GM21786 (cell line): ENCODE measurements at regions not wholly inside any gene's neighbourhood (a gene's known extent, or its start where the extent isn't known, plus 50 kb on each side); places are given as distances from the start of the nearest gene placed in this dataset.

Experiments
- ATAC-seq: cut with Tn5 transposase; IDR thresholded peaks from one replicate; pipeline ENCODE4 v1.9.1; 2021; ENCODE audit not compliant: unreplicated experiment

- no peak for ATAC-seq
These were observed 178.4 kb upstream of the FRMD6 start for GRCh38 chr14:51473351-51473750.

GRCh38 chr14:51473808-51474565, 177.7 kb upstream of the FRMD6 start:
- ATAC-seq, result no peak

- ATAC-seq, result no peak
These were observed 176.9 kb upstream of the FRMD6 start for GRCh38 chr14:51474854-51475253.

- ATAC-seq, result no peak
These were observed 173.5 kb upstream of the FRMD6 start for GRCh38 chr14:51478175-51478621.

GRCh38 chr14:51479584-51480325, 172.0 kb upstream of the FRMD6 start:
- ATAC-seq, result peak; percentile 66

- ATAC-seq, result no peak
These were observed 170.1 kb upstream of the FRMD6 start for GRCh38 chr14:51481643-51482042.

GRCh38 chr14:51482102-51482501, 169.6 kb upstream of the FRMD6 start:
- ATAC-seq, result no peak

- no peak for ATAC-seq
These were observed 167.2 kb upstream of the FRMD6 start for GRCh38 chr14:51484485-51484884.

GRCh38 chr14:51485733-51486132, 166.0 kb upstream of the FRMD6 start:
- no peak for ATAC-seq

- ATAC-seq, result no peak
These were observed 163.9 kb upstream of the FRMD6 start for GRCh38 chr14:51487848-51488247.

- no peak for ATAC-seq
These were observed 163.0 kb upstream of the FRMD6 start for GRCh38 chr14:51488569-51489220.

GRCh38 chr14:51490205-51490604, 161.5 kb upstream of the FRMD6 start:
- no peak for ATAC-seq

- ATAC-seq, result no peak
These were observed 160.6 kb upstream of the FRMD6 start for GRCh38 chr14:51491036-51491545.

- no peak for ATAC-seq
These were observed 159.9 kb upstream of the FRMD6 start for GRCh38 chr14:51491776-51492175.

GRCh38 chr14:51495319-51495718, 156.4 kb upstream of the FRMD6 start:
- no peak for ATAC-seq

- ATAC-seq, result no peak
These were observed 153.1 kb upstream of the FRMD6 start for GRCh38 chr14:51498411-51499227.

GRCh38 chr14:51500776-51501175, 150.9 kb upstream of the FRMD6 start:
- no peak for ATAC-seq

GRCh38 chr14:51501746-51502145, 150.0 kb upstream of the FRMD6 start:
- no peak for ATAC-seq

GRCh38 chr14:51504669-51505068, 147.0 kb upstream of the FRMD6 start:
- ATAC-seq, result no peak

- ATAC-seq, result no peak
These were observed 144.2 kb upstream of the FRMD6 start for GRCh38 chr14:51507511-51507905.
